ENCODE measurements at regions not wholly inside any gene's neighbourhood (a gene's known extent, or its start where the extent isn't known, plus 50 kb on each side); places are given as distances from the start of the nearest gene placed in this dataset.

DNA sequence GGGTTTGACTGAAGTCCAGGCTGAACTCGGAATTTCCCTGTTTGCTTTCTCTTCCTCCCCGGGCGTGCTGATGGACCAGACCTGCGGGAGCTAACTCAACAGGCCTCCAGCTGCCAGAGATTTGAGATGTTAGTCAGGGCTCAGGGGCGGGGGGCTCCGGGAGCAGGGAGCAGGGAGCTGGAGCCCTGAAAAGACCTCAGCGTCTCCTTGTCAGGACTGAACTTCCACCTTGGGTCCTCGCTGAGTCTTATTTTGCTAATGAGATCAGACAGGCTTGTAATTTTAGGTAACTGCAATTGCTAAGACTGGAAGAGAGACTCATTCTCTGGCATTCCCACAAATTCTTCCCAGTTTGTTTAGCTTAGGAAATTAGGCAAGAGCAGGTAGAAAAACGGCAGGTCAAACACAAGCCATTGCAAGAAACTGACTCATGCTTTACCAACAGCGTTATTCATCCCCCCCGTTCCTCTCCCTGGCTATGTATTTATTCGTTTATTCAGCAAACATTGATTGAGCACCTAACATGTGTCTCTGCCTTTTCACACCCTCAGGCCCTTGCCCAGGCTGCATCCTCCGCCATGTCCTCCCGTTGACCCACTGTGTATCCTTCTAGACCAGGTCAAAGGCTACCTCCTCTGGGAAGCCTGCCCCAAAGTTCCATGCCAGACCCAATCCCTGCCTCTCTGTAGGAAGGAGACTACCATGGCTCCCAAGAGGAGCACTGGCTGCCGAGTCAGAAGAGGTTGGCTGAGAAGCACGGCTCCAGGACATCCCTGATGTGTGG lies 80.4 kb upstream of the DIO3 start:
- DNase-seq (ENCODE audit: low read depth in 2 of 2): no peak

DNA sequence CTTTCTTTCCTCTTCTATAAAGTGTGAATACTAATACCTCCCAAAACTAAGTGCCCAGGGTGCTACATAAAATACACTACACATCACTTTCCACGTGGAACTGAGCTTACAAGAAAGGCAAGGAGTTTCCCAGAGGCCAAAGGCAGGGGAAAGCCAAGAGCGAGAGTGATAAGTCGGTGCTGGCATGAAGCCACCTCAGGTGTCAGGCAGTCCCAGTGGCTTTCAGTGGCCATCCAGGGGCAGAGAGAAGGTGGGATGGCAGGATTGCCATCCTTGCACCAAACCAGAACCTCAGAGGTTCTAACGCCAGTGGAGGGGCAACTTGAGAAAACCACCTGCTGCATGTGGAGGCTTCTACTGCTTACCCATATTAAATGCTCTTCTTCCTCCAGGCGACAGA lies 79.7 kb upstream of the DIO3 start:
- DNase-seq (ENCODE audit: low read depth in 2 of 2): no peak

DNA sequence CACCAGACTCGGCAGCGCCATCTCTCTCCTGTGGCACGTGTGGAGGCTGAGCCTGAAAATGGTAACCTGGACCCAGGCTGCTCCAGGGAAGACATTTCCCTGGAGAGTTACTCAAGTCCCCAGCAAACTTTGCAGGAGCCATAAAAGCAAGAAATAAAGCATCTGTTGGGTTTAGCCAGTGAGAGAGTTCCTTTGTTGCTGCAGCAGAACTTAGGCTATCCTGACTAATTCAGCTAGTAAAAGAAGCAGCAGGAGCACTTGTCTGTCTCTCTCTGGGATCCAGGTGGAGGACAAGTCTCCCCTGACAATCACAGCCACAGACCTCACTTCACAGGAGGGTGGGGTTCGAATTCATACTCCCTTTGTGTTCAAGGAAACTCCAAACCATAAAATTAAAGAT lies 79.2 kb upstream of the DIO3 start:
- no peak for DNase-seq (ENCODE audit: low read depth in 2 of 2)

DNA sequence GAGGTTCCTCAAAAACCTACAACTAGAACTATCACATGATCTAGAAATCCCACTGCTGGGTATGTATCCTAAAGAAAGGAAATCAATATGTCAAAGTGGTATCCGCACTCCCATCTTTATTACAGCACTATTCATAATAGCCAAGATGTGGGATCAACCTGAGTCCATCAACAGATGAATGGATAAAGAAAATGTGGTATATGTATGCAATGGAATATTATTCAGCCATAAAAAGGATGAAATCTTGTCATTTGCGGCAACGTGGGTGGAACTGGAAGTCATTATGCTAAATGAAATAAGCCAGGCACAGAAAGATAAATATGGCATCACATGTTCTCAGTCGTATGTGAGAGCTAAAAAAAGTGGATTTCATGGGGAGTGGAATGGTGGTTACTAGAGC lies 77.5 kb upstream of the DIO3 start:
- no peak for DNase-seq (ENCODE audit: low read depth in 2 of 2)

DNA sequence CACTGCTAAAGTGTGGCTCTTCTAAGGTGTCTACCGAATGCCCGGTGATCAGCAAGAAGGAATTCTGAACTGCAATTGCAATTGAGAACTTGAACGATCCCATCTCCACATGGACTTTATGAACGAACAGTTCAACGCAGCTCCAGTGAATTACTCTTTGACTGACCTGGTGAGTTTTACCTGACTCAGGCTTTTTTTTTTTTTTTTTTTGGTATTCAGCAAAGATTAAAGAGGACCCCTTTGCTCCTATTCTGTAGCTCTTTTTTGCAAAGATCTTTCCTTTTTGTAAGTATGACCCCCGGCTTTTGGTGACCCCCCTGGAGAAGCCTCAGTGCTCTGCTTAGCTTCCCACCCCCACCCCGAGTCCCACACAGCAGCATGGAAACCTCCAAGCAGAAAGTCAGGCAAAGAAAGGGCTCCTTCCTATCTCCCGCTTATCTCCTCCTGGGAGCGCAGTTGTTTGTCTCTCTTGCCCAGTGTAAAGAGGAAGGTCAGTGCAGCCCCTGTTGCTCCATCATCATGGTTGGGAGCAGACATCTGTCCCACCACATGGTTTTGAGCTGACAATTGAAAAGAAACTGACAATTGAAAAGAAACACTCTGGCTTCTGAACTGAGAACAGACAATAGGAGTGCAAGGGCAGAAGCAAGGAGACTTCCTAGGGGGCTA lies 72.1 kb upstream of the DIO3 start:
- no peak for DNase-seq (ENCODE audit: low read depth in 2 of 2)

DNA sequence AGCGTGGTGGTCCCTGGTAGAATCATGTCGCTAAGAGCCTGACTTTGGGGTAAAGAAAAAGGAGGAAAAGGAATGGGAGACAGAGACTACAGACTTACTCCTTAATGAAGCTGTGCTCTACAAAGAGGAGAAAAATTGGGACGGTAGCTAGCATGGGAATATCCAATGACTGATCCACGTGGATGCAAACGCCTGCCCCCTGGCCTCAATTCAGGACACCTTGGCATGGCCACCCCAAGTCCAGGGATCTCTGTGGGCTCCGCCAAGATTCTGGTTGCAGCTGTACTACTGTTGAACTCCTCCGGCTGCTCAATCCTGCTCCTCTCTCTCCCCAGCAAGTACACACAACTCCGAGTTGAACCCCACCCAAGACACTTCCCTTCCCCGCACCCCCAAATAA lies 70.5 kb upstream of the DIO3 start:
- no peak for DNase-seq (ENCODE audit: low read depth in 2 of 2)

DNA sequence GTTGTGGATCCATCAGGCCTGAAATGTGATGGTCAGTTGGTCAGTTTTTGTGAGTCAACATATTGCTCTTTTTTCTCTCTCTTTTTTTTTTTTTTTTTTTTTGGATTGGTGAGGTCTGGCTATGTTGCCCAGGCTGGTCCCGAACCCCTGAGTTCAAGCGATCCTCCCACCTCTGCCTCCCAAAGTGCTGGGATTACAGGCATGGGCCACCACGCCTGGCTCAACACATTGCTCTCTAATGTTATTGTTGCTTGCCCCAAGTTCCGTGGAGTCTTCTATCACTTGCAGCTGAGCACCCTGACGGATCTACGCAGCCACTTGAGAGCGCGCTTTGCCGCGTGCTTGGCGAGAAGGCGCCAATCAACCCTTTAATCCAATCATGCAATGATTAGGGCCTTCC lies 69.5 kb upstream of the DIO3 start:
- DNase-seq (ENCODE audit: low read depth in 2 of 2): no peak

DNA sequence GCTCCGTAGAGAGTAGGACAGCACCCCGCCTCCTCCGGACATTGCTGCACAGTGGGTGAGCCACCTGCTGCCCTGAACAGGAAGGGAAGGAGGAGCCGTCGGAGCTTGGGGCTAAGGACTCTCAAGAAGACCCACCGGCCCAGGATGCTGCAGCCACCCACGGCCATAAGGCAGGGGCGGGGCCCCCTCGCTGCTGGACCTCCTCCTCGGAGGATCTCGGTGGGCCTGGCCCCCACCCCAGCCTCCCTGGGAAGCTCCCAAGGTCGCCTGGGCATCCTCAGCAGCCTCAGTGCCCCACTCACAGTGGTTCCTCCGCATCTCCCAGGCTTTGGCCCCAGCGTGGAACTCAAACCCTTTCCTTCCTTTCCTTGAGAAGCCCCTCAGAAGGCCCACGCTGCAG lies 68.6 kb upstream of the DIO3 start:
- DNase-seq (ENCODE audit: low read depth in 2 of 2): no peak

DNA sequence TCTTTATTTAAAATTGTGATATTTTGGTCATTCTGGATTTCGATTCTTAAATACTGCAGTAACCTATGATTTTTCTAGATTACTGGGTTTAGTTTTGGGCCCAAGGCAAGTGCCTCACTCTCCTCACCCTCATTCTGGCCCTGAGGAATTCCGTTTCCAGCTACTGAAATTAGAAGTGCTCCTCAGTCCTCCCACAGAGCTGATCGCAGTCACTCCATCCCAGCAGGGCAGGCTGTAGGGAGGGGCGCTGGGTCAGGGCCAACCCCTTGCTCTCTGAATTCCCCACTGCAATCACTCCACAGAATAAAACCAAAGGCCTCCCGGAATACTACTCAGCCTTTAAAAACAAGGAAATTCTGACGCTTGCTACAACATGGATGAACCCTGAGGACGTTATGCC lies 66.5 kb upstream of the DIO3 start:
- no peak for DNase-seq (ENCODE audit: low read depth in 2 of 2)

DNA sequence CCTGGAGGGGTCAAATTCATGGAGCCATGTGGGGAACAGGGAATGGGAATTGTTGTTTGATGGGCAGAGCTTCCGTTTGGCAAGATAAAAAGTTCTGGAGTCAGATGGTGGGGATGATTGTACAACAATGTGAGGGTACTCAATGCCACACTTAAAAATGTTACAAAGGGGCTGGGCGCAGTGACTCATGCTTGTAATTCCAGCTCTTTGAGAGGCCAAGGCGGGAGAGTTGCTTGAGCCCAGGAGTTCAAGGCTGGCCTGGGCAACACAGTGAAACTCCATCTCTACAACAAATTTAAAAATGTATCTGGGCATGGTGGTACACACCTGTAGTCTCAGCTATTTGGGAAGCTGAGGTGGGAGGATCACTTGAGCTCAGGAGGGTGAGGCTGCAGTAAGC lies 66.0 kb upstream of the DIO3 start:
- no peak for DNase-seq (ENCODE audit: low read depth in 2 of 2)

DNA sequence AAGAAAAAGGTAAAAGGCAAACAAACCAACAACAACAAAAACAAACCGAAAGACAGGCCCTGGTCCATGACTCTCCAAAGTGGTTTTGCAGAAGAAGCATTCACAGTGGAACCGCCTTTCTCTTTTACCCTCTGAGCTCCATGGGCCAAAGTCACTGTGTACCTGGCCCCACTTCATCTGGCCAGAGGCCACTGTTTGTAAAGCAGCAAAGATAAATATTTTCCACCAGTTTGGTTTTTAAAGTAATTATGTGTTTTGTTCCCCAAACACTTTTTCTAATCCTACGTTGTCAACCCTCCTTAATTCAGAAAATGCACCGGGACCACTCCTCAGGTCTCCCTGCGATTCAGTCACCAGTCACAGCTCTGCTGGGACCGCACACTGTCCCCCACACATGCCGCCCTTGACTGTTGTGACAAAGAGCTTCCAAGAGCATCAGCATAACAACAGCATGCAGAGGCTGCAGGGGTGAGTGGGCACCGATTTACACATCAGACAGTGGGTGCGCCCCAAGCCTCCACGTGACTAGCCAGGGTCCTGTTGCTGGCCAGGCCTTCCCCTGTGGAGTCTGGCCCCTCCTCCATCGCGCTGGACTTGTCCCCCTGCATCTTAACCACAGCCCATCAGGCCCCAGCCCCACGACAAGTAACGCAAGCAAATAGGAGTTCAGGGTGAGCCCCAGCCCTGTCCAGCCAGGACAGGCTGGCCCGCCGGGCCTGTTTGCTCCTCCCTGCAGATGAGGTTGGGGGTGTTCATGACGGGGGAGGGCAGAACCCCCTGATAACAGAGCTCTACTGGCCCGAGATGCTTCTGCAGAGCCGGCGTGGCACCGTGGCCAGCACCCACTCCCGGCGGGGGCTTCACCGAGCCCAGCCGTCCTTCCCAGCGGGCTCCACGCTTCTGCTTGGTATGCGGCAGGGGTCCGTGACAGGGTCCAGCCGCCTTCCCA lies 65.2 kb upstream of the DIO3 start:
- no peak for DNase-seq (ENCODE audit: low read depth in 2 of 2)

DNA sequence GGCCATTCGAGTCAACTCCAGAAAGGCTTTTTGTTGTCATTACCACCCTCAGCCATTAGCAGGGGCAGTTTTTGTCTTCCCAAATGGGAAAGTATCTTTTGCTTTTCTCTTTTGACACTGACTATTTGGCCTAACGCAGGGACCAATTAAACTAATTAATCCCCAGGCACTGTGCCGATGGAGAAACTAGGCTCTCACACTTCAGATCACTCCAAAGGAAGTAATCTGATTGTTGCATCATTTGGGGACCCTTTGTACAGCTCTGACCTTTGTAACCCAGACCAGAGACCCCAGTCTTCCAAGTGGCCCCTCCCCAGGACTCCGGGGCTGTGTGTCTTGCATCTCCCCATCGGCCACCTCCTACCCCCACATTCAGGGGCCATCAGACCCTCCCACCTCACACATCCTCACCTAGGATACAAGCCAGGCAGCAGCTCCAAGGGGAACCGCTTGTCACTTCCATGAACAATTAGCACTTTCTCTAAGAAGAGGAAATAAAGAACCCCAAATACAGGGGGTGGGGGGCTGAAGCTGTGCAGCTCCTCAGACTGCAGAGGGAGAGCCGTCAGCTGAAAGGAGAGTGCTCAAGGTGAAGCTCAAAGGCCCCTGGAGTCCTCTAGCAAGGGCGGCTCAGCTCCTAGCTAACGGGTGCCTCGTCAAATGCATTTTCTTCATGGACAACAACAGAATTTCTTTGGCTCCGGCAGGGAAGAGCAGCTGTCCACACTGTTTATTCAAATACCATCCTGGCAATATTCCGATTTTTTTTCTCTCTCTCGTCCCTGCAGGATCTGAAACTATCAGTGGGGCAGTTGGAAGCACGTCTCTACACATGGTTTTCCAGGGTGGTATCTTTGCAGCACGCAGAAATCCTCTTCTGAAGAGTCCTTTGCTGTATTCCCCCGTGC lies 64.3 kb upstream of the DIO3 start:
- no peak for DNase-seq (ENCODE audit: low read depth in 2 of 2)

DNA sequence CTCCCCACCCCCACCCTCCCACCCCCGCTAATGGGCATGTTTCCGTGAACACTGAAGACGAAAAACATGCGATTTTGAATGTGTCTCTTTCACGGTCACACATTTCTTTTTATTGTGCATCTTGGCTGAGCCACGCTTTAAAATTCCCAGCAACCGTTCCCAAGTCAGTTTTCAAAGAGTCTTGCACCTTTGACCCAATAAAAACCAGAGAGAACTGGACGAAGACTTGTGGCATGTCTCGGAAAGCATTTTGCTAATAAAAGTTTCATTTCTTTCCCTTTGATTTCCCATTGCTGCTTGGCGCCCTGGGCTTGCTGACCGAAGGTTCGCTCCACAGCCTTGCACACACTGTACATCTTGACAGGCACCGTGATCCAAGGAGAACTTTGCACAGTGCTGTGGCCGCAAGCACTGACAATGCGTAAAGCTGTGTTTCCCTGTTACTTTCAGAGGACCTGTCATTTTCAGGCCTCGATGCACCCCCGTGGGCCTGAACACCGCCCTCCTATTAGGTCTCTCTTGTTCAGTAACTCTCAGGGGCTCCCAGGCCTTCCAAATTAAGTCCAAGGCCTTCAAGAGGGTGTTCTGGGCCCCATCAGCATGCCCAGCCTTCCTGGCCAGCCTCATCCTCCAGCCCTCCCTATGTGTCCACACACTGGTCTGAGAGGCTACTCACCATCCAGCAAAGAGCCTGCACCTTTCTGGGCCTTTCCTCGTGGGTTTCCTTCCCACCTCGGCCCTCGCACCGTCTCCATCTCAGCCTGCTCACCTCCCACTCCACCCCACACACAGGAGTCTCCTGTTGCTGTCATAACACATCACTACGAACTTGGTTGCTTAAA lies 63.4 kb upstream of the DIO3 start:
- no peak for DNase-seq (ENCODE audit: low read depth in 2 of 2)

DNA sequence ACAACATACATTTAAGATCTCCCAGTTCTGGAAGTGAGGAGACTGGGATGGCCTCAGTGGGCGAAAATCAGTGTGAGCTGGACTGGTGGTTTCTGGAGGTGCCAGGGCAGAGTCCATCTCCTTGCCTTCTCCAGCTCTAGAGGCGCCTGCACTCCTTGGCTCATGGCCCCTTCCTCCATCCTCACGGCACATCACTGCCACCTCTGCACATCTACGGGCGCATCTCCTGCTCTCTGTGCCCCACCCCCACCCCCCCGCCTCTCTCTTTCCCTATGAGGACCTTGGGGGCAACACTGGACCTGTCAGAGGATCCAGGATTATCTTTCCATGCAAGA lies 62.8 kb upstream of the DIO3 start:
- DNase-seq (ENCODE audit: low read depth in 2 of 2): no peak

DNA sequence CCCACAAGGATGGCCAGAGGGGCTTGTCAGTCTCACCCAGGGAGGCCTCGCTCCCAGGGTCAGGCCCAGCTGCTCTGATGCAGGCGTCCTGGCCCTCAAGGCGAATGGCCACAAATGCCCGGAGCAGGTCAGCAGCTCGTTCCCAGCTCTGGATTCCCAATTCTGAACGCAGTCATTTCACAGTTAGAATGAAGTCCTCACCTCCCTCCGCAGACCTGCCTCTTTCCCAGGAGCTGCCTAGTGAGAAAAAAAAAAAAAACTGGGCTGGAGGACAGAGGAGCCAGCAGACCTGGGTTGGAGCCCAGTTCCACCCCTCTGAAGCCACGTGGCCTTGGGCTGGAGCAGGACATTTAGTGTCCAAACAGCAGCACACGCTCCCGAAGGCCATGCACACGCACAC lies 62.2 kb upstream of the DIO3 start:
- no peak for DNase-seq (ENCODE audit: low read depth in 2 of 2)

DNA sequence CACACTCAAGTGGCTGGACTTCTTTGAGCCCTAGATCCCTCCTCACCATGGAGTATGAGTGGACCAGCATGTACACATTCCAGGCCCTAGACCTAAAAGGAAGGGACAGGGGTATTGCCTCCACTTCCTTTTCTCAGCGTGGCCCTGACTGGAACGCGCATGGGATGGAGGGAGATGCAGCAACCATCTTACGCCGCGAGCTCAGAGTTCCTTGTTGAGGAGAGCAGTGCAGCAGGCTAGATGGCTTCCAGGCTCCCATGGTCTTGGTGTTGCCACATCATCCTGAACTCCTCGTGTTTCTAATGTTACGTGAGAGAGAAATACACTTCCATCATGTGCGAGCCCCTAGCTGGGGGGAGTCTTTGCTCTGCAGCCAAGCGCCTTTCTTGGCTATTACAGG lies 61.8 kb upstream of the DIO3 start:
- no peak for DNase-seq (ENCODE audit: low read depth in 2 of 2)

DNA sequence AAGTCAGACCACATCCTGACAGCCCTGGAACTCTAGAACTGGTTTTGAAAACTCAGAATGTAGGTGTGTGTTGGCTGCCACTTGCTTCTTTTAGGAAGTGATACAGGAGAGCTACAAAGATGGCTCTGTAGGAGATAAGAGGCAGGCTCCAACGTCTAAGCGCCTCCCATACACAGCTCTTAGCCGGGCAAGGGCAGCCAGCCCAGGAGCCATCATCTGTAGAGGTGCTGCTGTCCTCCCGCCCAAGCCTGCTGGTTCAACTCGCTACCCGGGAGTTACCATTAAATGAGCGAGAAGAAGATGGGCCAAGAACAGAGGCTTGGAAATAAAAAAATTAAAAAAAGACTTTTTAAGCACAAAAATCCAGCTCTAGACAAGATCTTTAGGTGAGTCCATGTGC lies 61.2 kb upstream of the DIO3 start:
- no peak for DNase-seq (ENCODE audit: low read depth in 2 of 2)

DNA sequence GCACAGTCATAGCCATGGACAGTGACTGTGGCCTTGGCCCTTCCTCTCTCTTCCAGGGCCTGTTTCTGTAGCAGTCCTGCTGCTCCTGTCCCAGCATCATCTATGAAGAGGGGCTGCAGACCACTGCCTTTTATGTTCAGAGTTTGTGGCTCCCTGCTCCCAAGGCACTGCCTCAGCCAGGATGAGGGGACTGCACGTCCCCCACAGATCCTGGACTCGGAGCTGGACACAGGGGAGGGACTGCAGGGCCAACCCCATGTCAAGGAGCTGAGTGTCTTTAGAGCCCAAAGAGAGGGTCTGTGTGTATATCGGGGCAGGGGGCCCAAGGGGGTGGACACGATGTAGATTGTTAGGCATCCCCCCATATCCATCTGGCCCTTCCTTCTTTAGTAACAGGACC lies 60.6 kb upstream of the DIO3 start:
- no peak for DNase-seq (ENCODE audit: low read depth in 2 of 2)

DNA sequence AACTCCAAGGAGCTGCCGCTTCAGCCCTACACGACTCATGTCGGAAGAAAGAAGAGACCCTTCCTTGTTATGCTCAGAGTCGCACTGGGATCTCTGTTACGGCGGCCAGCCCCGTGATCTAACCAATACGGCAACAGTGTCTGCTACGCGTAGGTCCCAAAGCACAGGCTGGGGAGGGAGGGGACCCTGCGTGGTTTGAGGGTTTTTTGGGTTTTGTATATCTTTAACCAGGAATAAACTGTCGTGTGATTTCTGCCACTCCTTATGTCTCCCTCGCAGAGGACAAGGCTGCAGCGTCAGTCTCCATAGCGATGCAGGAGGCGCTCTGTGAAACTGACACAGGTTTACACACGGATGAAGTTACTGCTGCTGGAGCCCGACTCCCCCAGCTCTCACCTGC lies 60.0 kb upstream of the DIO3 start:
- DNase-seq (ENCODE audit: low read depth in 2 of 2): no peak

DNA sequence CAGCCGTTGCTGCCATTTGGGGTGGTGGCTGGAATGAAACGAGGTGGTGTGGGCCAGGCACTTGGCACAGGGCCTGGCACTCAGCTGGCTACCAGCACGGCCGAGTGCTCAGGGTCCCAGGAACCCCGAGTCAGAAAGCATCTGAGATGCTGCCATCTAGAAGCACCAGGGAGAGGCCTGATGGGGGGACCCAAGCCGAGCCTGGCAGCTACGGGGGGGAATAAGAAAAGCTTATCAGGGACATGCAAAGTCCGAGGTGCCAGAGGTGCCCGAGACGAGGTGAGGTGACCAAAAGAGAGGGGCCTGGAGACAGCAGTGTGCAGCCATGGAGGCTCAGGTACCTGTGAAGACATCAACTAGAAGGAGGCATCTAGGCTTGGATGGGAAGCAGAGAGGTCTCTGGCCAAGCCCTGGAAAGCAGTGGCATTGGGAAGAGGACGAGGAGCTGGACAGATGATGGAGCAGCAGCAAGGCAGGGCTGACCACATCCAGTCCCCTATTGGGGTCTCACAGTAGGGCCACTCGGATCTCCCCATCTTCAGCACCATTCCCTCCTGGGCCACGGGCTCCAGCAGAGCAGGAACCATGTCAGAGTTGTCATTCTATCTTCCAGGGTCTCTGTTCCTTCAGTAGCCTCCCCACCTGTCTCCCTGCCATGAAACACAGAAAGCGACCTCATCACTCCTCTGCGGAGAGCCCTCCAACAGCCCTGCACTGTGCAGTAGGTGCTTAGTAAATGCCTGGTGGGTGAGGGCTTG lies 59.3 kb upstream of the DIO3 start:
- no peak for DNase-seq (ENCODE audit: low read depth in 2 of 2)

All from stimulated activated CD8-positive, alpha-beta memory T cell treated with anti-CD3 and anti-CD28 coated beads, Interleukin-2, amount 100 ng/mL, for 1 hour (primary cell).